ENCODE measurements at regions not wholly inside any gene's neighbourhood (a gene's known extent, or its start where the extent isn't known, plus 50 kb on each side); places are given as distances from the start of the nearest gene placed in this dataset.

DNA sequence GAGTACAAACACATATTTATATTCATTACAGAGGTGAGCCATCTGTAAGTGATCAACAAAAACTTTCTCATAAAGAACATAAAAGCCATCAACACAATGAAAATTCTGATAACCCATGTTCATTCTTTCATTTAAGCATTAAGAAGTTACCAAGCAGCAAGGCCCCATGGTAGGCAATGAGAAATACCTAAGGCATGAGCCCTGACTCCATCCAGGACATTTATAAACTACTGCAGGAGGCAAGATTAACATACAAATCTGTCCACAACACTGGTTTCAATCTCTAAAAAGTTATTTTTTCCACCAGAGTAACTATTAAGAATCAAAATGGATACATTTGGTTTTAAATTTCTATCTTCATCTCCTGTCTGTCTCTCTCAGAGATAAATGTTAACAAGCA, 76.1 kb downstream of the SIPA1L2 start:
- TF ChIP-seq, protein P1, sequence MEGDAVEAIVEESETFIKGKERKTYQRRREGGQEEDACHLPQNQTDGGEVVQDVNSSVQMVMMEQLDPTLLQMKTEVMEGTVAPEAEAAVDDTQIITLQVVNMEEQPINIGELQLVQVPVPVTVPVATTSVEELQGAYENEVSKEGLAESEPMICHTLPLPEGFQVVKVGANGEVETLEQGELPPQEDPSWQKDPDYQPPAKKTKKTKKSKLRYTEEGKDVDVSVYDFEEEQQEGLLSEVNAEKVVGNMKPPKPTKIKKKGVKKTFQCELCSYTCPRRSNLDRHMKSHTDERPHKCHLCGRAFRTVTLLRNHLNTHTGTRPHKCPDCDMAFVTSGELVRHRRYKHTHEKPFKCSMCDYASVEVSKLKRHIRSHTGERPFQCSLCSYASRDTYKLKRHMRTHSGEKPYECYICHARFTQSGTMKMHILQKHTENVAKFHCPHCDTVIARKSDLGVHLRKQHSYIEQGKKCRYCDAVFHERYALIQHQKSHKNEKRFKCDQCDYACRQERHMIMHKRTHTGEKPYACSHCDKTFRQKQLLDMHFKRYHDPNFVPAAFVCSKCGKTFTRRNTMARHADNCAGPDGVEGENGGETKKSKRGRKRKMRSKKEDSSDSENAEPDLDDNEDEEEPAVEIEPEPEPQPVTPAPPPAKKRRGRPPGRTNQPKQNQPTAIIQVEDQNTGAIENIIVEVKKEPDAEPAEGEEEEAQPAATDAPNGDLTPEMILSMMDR (IDR thresholded peaks at IDR 0.05; ENCODE audit: control extremely low read depth in 1 of 3, insufficient read depth in 1 of 3, low read depth in 1 of 3, low read length in 3 of 3) = no peak
- TF ChIP-seq PHF8 (conservative IDR thresholded peaks at IDR 0.05; ENCODE audit: low read depth, low read length) = no peak
- no peak for TF ChIP-seq SIX5 (IDR thresholded peaks at IDR 0.05; ENCODE audit: low read depth, low read length)
- no peak for TF ChIP-seq EZH2 (IDR thresholded peaks at IDR 0.05; ENCODE audit: low read depth, low read length, severe bottlenecking)
- no peak for TF ChIP-seq SRF (IDR thresholded peaks at IDR 0.05; ENCODE audit: low read depth, low read length)
- TF ChIP-seq BCL11A (IDR thresholded peaks at IDR 0.05; ENCODE audit: low read depth in 2 of 2, low read length in 2 of 2) = no peak
- TF ChIP-seq HDAC2 (IDR thresholded peaks at IDR 0.05; ENCODE audit: borderline replicate concordance in 1 of 2, low read depth in 2 of 2, low read length in 2 of 2) = no peak
- TF ChIP-seq RAD21 (IDR thresholded peaks at IDR 0.05 in 1 of 2, conservative IDR thresholded peaks at IDR 0.05 in 1 of 2; ENCODE audit: low read depth in 2 of 2, low read length in 2 of 2) = no peak

Data from H1 (cell line).